IMR-90 (cell line): ENCODE measurements at regions not wholly inside any gene's neighbourhood (a gene's known extent, or its start where the extent isn't known, plus 50 kb on each side); places are given as distances from the start of the nearest gene placed in this dataset.

Source experiments
- ATAC-seq: fragments of 200-7000 bp; cut with Tn5 transposase; 2 replicates; pipeline ENCODE4 v1.9.1; 2020; ENCODE audit warnings: low read depth, mild to moderate bottlenecking, moderate library complexity
- BruUV-seq: library from RNA; stranded (reverse); fragments of 400-500 nt; replicated peaks from 2 replicates; lab custom pipeline; 2021; lab: Mats Ljungman, UMichigan
- CTCF ChIA-PET: fragments of 300-600 bp; formaldehyde crosslinking; extraction: SDS; loops from one replicate; lab custom pipeline; 2021; ENCODE audit warnings: antibody characterized with exemption; lab: Yijun Ruan, JAX
- POLR2A ChIA-PET: fragments of 300-600 bp; sonication (Branson Sonifier 250); formaldehyde crosslinking; loops from one replicate; lab custom pipeline; 2022; ENCODE audit warnings: antibody characterized with exemption; ENCODE audit not compliant: unreplicated experiment; lab: Charles Lee
- DNase-seq: peaks from one replicate; pipeline ENCODE4 v3.0.0; 2013
- H2AFZ ChIP-seq: replicated peaks from 2 replicates; pipeline ENCODE3; 2013; ENCODE audit warnings: low read length, mild to moderate bottlenecking; ENCODE audit not compliant: poor library complexity
- H2AK5ac ChIP-seq: 2 replicates; pipeline ENCODE4 v1.6.1; 2013; ENCODE audit warnings: low read depth, low read length, inconsistent platforms
- H2AK9ac ChIP-seq: replicated peaks from 2 replicates; pipeline ENCODE3; 2013; ENCODE audit warnings: mild to moderate bottlenecking, low read depth, low read length, moderate library complexity; ENCODE audit not compliant: poor library complexity
- H2BK120ac ChIP-seq: 2 replicates; pipeline ENCODE4 v1.6.1; 2013; ENCODE audit warnings: low read depth, low read length, inconsistent platforms
- H2BK15ac ChIP-seq: 3 replicates; pipeline ENCODE4 v1.6.1; 2013; ENCODE audit warnings: low read depth, low read length, inconsistent platforms
- H2BK20ac ChIP-seq: 2 replicates; pipeline ENCODE4 v1.6.1; 2013; ENCODE audit warnings: low read depth, mild to moderate bottlenecking, inconsistent platforms, low read length, moderate library complexity
- H2BK5ac ChIP-seq: 2 replicates; pipeline ENCODE4 v1.6.1; 2013; ENCODE audit warnings: mild to moderate bottlenecking, low read depth, low read length, inconsistent platforms; ENCODE audit not compliant: poor library complexity, severe bottlenecking
- H3K14ac ChIP-seq: replicated peaks from 2 replicates; pipeline ENCODE4 v1.6.1; 2013; ENCODE audit warnings: low read depth, low read length, inconsistent platforms
- H3K18ac ChIP-seq: 2 replicates; pipeline ENCODE4 v1.6.1; 2013; ENCODE audit warnings: low read depth, low read length, control low read depth
- H3K23ac ChIP-seq: 2 replicates; pipeline ENCODE4 v1.6.1; 2013; ENCODE audit warnings: low read depth, low read length, inconsistent platforms
- H3K27ac ChIP-seq: 2 replicates; pipeline ENCODE4 v1.5.1; 2013; ENCODE audit warnings: mild to moderate bottlenecking, control low read depth, low read length; ENCODE audit not compliant: insufficient read depth
- H3K27me3 ChIP-seq: 2 replicates; pipeline ENCODE4 v1.6.1; 2013; ENCODE audit warnings: low read length; ENCODE audit not compliant: control insufficient read depth, insufficient read depth
- H3K36me3 ChIP-seq: 2 replicates; pipeline ENCODE4 v1.6.1; 2013; ENCODE audit warnings: low read length, mixed read lengths; ENCODE audit not compliant: control insufficient read depth, insufficient read depth
- H3K4ac ChIP-seq: 2 replicates; pipeline ENCODE4 v1.6.1; 2013; ENCODE audit warnings: low read depth, low read length, inconsistent platforms
- H3K4me1 ChIP-seq: 2 replicates; pipeline ENCODE4 v1.6.1; 2013; ENCODE audit warnings: low read length, mixed read lengths; ENCODE audit not compliant: control insufficient read depth, insufficient read depth
- H3K4me2 ChIP-seq: 2 replicates; pipeline ENCODE4 v1.6.1; 2013; ENCODE audit warnings: low read depth, mild to moderate bottlenecking, control low read depth, low read length, moderate library complexity
- H3K4me3 ChIP-seq: 2 replicates; pipeline ENCODE4 v1.5.1; 2013; ENCODE audit warnings: low read depth, mild to moderate bottlenecking, control low read depth, low read length, moderate library complexity; ENCODE audit not compliant: insufficient read depth
- H3K56ac ChIP-seq: 2 replicates; pipeline ENCODE4 v1.6.1; 2013; ENCODE audit warnings: low read length, inconsistent platforms; ENCODE audit not compliant: insufficient read depth; ENCODE audit errors: extremely low read depth
- H3K79me1 ChIP-seq, 2 experiments: 2 replicates each; pipeline ENCODE4 v1.6.1; 2013; ENCODE audit warnings: low read length in 2 of 2, inconsistent platforms in 1 of 2, low read depth in 1 of 2
- H3K9ac ChIP-seq: 2 replicates; pipeline ENCODE4 v1.6.1; 2013; ENCODE audit warnings: low read depth, low read length, control low read depth
- H3K9me1 ChIP-seq: 2 replicates; pipeline ENCODE4 v1.6.1; 2013; ENCODE audit warnings: low read length, inconsistent platforms; ENCODE audit not compliant: insufficient read depth
- H3K9me3 ChIP-seq: 2 replicates; pipeline ENCODE4 v1.6.1; 2013; ENCODE audit warnings: low read length; ENCODE audit not compliant: control insufficient read depth, insufficient read depth
- H4K20me1 ChIP-seq: 2 replicates; pipeline ENCODE4 v1.6.1; 2013; ENCODE audit warnings: low read length, inconsistent platforms; ENCODE audit not compliant: insufficient read depth
- H4K5ac ChIP-seq: 2 replicates; pipeline ENCODE4 v1.6.1; 2013; ENCODE audit warnings: mild to moderate bottlenecking, low read depth, low read length, control low read depth
- H4K8ac ChIP-seq, 2 experiments: 2 replicates each; pipeline ENCODE4 v1.6.1; 2013; ENCODE audit warnings: low read depth in 2 of 2, low read length in 2 of 2, control low read depth in 1 of 2, inconsistent platforms in 1 of 2
- H4K91ac ChIP-seq: 2 replicates; pipeline ENCODE4 v1.6.1; 2013; ENCODE audit warnings: low read depth, low read length, inconsistent platforms; ENCODE audit not compliant: insufficient read depth
- BHLHE40 ChIP-seq: fragments of 150-350 bp; IDR thresholded peaks from 2 replicates; pipeline ENCODE4 v1.6.1; 2016; ENCODE audit warnings: mild to moderate bottlenecking, low read depth, low read length
- CEBPB ChIP-seq: IDR thresholded peaks from 2 replicates; pipeline ENCODE4 v1.6.1; 2012; ENCODE audit warnings: low read depth, low read length, improper control_type of control experiment
- CHD1 ChIP-seq: IDR thresholded peaks from 2 replicates; pipeline ENCODE4 v1.6.1; 2012; ENCODE audit warnings: low read depth, low read length, improper control_type of control experiment
- FOS ChIP-seq: fragments of 150-350 bp; IDR thresholded peaks from 2 replicates; pipeline ENCODE4 v1.6.1; 2016; ENCODE audit warnings: low read depth, low read length
- MAFK ChIP-seq: IDR thresholded peaks from 2 replicates; pipeline ENCODE4 v1.6.1; 2012; ENCODE audit warnings: low read depth, low read length, improper control_type of control experiment
- MXI1 ChIP-seq: IDR thresholded peaks from 2 replicates; pipeline ENCODE4 v1.6.1; 2012; ENCODE audit warnings: low read depth, mild to moderate bottlenecking, low read length, moderate library complexity, borderline replicate concordance
- NFE2L2 ChIP-seq: fragments of 150-350 bp; IDR thresholded peaks from 2 replicates; pipeline ENCODE4 v1.6.1; 2016; ENCODE audit warnings: low read depth, mild to moderate bottlenecking, low read length
- POLR2A ChIP-seq: IDR thresholded peaks from 2 replicates; pipeline ENCODE4 v1.6.1; 2012; ENCODE audit warnings: mild to moderate bottlenecking, low read depth, low read length
- RAD21 ChIP-seq: IDR thresholded peaks from 2 replicates; pipeline ENCODE4 v1.6.1; 2012; ENCODE audit warnings: low read length, improper control_type of control experiment
- RCOR1 ChIP-seq: IDR thresholded peaks from 2 replicates; pipeline ENCODE4 v1.6.1; 2012; ENCODE audit warnings: mild to moderate bottlenecking, low read length, improper control_type of control experiment; ENCODE audit not compliant: insufficient replicate concordance
- RFX5 ChIP-seq: IDR thresholded peaks from 2 replicates; pipeline ENCODE4 v1.8.0; 2012; ENCODE audit warnings: low read depth, mild to moderate bottlenecking, low read length, moderate library complexity
- SMC3 ChIP-seq: fragments of 150-350 bp; IDR thresholded peaks from 2 replicates; pipeline ENCODE4 v1.6.1; 2016; ENCODE audit warnings: low read depth, mild to moderate bottlenecking, antibody characterized with exemption, low read length, moderate library complexity
- WGBS, 2 experiments: methylation state at CpG; one replicate each; pipeline versions ENCODE4 v1.1.5 to v1.1.7; 2013; ENCODE audit warnings: missing lambda C conversion rate in 2 of 2; ENCODE audit not compliant: insufficient read length in 1 of 2; ENCODE audit errors: extremely low coverage in 2 of 2; 5-methylcytosine and 5-hydroxymethylcytosine counted together
- dilution Hi-C: fragments of 300-500 bp; cut with HindIII; formaldehyde crosslinking; loops from one replicate; pipeline ENCODE4 v1.14.3; 2018; ENCODE audit warnings: low sequenced_read_pairs; ENCODE audit not compliant: unreplicated experiment
- in situ Hi-C: fragments of 300-500 bp; cut with MboI; formaldehyde crosslinking; loops from 3 replicates; pipeline ENCODE4 v1.14.3; 2019; ENCODE audit warnings: low sequenced_read_pairs, inconsistent platforms, mixed read lengths
- intact Hi-C: fragments of 100-400 bp; cut with micrococcal nuclease; formaldehyde crosslinking; loops from 2 replicates; pipeline ENCODE4 v1.10.0; 2022
- TF ChIP-seq, protein P1 (sequence below): fragments of 150-350 bp; IDR thresholded peaks from 2 replicates; pipeline ENCODE4 v1.6.1; 2016; ENCODE audit warnings: low read depth, mild to moderate bottlenecking, low read length, moderate library complexity, borderline replicate concordance
- TF ChIP-seq, protein P2 (sequence below): conservative IDR thresholded peaks from 2 replicates; pipeline ENCODE4 v1.5.1; 2012; ENCODE audit warnings: mild to moderate bottlenecking, low read depth, low read length, improper control_type of control experiment
- TF ChIP-seq, protein P3 (sequence below): fragments of 150-350 bp; IDR thresholded peaks from 2 replicates; pipeline ENCODE4 v1.6.1; 2017; ENCODE audit warnings: mild to moderate bottlenecking, antibody characterized with exemption, low read length, low read depth

- H3K4me1 ChIP-seq = peaks cover 24% of the 10 kb centered on the region
- H3K23ac ChIP-seq = peak overlapping the region; percentile 74; the same call in 1 of the 2 replicates
- in situ Hi-C loops (no loop called here), intact Hi-C loops (no loop called here), dilution Hi-C loops (no loop called here)
- 0 out of 4 replicates have a peak, but pooled peaks cover 0 to 4% of the 10 kb centered on the region in 2 experiments for H3K79me1 ChIP-seq
- H2BK20ac ChIP-seq = peak overlapping the region; percentile 89
- WGBS, 2 experiments = 43% methylated on average over 14 of the region's 23 CpGs; no CpG with 5 or more reads in 1 of the 2 experiments
- peak overlapping the region; percentile 93 for H3K4ac ChIP-seq
- peak overlapping the region; percentile 68 for H4K5ac ChIP-seq
- no peak overlapping the region for H3K4me3 ChIP-seq
- no peaks in the 10 kb centered on the region for H3K36me3 ChIP-seq
- H3K18ac ChIP-seq = peak overlapping the region; percentile 31
- peaks cover 18% of the 10 kb centered on the region for H3K9me1 ChIP-seq
- H2AK9ac ChIP-seq = peak overlapping the region; percentile 8
- H2BK120ac ChIP-seq = peak overlapping the region; percentile 78
- ChIA-PET CTCF (no interaction called here), POLR2A (interaction anchor here (0.5 kb wide), 1 partner anchor 19 kb away, joined by 5 read pairs; no protein-coding TSS in a partner anchor)
- H3K27ac ChIP-seq = peak overlapping the region; percentile 60
- peak overlapping the region; percentile 76 for H2AK5ac ChIP-seq
- BruUV-seq = no TSS peak
- H3K9ac ChIP-seq = 0 out of 2 replicates have a peak overlapping the region, but pooled peaks have one; percentile 4
- H4K8ac ChIP-seq = peak overlapping the region; percentile 44 to 86; a peak in 3 of 4 replicates
- no peak overlapping the region for H3K56ac ChIP-seq
- H2BK15ac ChIP-seq = peak overlapping the region; percentile 58; the same call in 2 of the 3 replicates
- DNase-seq = peak; percentile 96
- no peaks in the 10 kb centered on the region for H3K9me3 ChIP-seq
- peak overlapping the region; percentile 33 for H3K4me2 ChIP-seq
- H2AFZ ChIP-seq = peak overlapping the region; percentile 80
- H3K27me3 ChIP-seq = no peaks in the 10 kb centered on the region
- no peaks in the 10 kb centered on the region for H4K20me1 ChIP-seq
- H3K14ac ChIP-seq = peak overlapping the region; percentile 83
- peak overlapping the region; percentile 37 for H2BK5ac ChIP-seq
- peak; percentile 95 for ATAC-seq
- H4K91ac ChIP-seq = peak overlapping the region; percentile 84
- no peak for TF ChIP-seq CHD1
- peak; percentile 75 for TF ChIP-seq CEBPB
- no peak for TF ChIP-seq RCOR1
- TF ChIP-seq RAD21 = peak; percentile 1; the same call in 1 of the 2 replicates
- TF ChIP-seq, protein P1, sequence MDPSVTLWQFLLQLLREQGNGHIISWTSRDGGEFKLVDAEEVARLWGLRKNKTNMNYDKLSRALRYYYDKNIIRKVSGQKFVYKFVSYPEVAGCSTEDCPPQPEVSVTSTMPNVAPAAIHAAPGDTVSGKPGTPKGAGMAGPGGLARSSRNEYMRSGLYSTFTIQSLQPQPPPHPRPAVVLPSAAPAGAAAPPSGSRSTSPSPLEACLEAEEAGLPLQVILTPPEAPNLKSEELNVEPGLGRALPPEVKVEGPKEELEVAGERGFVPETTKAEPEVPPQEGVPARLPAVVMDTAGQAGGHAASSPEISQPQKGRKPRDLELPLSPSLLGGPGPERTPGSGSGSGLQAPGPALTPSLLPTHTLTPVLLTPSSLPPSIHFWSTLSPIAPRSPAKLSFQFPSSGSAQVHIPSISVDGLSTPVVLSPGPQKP = no peak
- peak; percentile 65; the same call in 1 of the 2 replicates for TF ChIP-seq BHLHE40
- no peak for TF ChIP-seq POLR2A
- TF ChIP-seq, protein P2, sequence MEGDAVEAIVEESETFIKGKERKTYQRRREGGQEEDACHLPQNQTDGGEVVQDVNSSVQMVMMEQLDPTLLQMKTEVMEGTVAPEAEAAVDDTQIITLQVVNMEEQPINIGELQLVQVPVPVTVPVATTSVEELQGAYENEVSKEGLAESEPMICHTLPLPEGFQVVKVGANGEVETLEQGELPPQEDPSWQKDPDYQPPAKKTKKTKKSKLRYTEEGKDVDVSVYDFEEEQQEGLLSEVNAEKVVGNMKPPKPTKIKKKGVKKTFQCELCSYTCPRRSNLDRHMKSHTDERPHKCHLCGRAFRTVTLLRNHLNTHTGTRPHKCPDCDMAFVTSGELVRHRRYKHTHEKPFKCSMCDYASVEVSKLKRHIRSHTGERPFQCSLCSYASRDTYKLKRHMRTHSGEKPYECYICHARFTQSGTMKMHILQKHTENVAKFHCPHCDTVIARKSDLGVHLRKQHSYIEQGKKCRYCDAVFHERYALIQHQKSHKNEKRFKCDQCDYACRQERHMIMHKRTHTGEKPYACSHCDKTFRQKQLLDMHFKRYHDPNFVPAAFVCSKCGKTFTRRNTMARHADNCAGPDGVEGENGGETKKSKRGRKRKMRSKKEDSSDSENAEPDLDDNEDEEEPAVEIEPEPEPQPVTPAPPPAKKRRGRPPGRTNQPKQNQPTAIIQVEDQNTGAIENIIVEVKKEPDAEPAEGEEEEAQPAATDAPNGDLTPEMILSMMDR = no peak
- TF ChIP-seq FOS = peak; percentile 98
- TF ChIP-seq MXI1 = peak; percentile 84
- TF ChIP-seq SMC3 = peak; percentile 15; the same call in 1 of the 2 replicates
- TF ChIP-seq NFE2L2 = peak; percentile 97
- 0 out of 2 replicates have a peak, but pooled peaks have one; percentile 10 for TF ChIP-seq RFX5
- peak; percentile 88 for TF ChIP-seq MAFK
- TF ChIP-seq, protein P3, sequence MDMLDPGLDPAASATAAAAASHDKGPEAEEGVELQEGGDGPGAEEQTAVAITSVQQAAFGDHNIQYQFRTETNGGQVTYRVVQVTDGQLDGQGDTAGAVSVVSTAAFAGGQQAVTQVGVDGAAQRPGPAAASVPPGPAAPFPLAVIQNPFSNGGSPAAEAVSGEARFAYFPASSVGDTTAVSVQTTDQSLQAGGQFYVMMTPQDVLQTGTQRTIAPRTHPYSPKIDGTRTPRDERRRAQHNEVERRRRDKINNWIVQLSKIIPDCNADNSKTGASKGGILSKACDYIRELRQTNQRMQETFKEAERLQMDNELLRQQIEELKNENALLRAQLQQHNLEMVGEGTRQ = no peak
Observed at GRCh38 chr2:9112079-9112721, 94.4 kb upstream of the ASAP2 start.
